OCI-LY7 (cell line): ENCODE measurements at regions not wholly inside any gene's neighbourhood (a gene's known extent, or its start where the extent isn't known, plus 50 kb on each side); places are given as distances from the start of the nearest gene placed in this dataset.

Experiments
- BruUV-seq: library from RNA; stranded (reverse); fragments of 400-500 nt; replicated peaks from 2 replicates; lab custom pipeline; 2021; lab: Mats Ljungman, UMichigan
- CTCF ChIA-PET: fragments of 300-600 bp; sonication (Branson Sonifier 250); formaldehyde crosslinking; loops from one replicate; lab custom pipeline; 2022; ENCODE audit warnings: antibody characterized with exemption; ENCODE audit not compliant: unreplicated experiment; lab: Charles Lee
- POLR2A ChIA-PET: fragments of 300-600 bp; sonication (Branson Sonifier 250); formaldehyde crosslinking; loops from one replicate; lab custom pipeline; 2022; ENCODE audit warnings: antibody characterized with exemption; lab: Charles Lee
- DNase-seq: peaks from one replicate; pipeline ENCODE4 v3.0.0-alpha.2; 2015; ENCODE audit warnings: low spot score
- H2AFZ ChIP-seq: fragments of 200-600 bp; sonication (generic), shearing (Covaris generic); 2 replicates; pipeline ENCODE4 v1.6.1; 2014; ENCODE audit warnings: mild to moderate bottlenecking, antibody characterized with exemption, low read length, moderate library complexity
- H3K27ac ChIP-seq: fragments of 200-600 bp; sonication (generic); 2 replicates; pipeline ENCODE4 v1.5.1; 2014; ENCODE audit warnings: mixed run types, low read depth, mild to moderate bottlenecking, moderate library complexity, low read length, inconsistent platforms; ENCODE audit not compliant: poor library complexity, severe bottlenecking
- H3K36me3 ChIP-seq: fragments of 200-600 bp; sonication (generic); 2 replicates; pipeline ENCODE4 v1.6.1; 2014; ENCODE audit warnings: mild to moderate bottlenecking, antibody characterized with exemption, low read length, moderate library complexity, mixed read lengths; ENCODE audit not compliant: insufficient read depth
- H3K4me1 ChIP-seq: fragments of 200-600 bp; sonication (generic); 2 replicates; pipeline ENCODE4 v1.5.1; 2014; ENCODE audit warnings: mild to moderate bottlenecking, low read length; ENCODE audit not compliant: insufficient read depth, poor library complexity, severe bottlenecking
- H3K4me2 ChIP-seq: fragments of 200-600 bp; sonication (generic); 2 replicates; pipeline ENCODE4 v1.6.1; 2014; ENCODE audit warnings: mild to moderate bottlenecking, low read length
- H3K4me3 ChIP-seq: fragments of 200-600 bp; sonication (generic); 2 replicates; pipeline ENCODE4 v1.5.1; 2014; ENCODE audit warnings: mild to moderate bottlenecking, low read depth, low read length; ENCODE audit not compliant: poor library complexity, severe bottlenecking
- H3K79me2 ChIP-seq: fragments of 200-600 bp; sonication (generic); 2 replicates; pipeline ENCODE4 v1.6.1; 2016; ENCODE audit warnings: low read depth, mild to moderate bottlenecking, low read length, moderate library complexity, mixed read lengths; ENCODE audit not compliant: insufficient read depth
- H3K9me2 ChIP-seq: fragments of 200-600 bp; sonication (generic); 2 replicates; pipeline ENCODE4 v1.6.1; 2016; ENCODE audit warnings: mild to moderate bottlenecking, low read length, mixed read lengths; ENCODE audit not compliant: insufficient read depth
- H3K9me3 ChIP-seq: fragments of 200-600 bp; sonication (generic); 2 replicates; pipeline ENCODE4 v1.6.1; 2014; ENCODE audit warnings: mild to moderate bottlenecking, mixed run types, low read length, mixed read lengths
- H4K20me1 ChIP-seq: fragments of 200-600 bp; sonication (generic); 2 replicates; pipeline ENCODE4 v1.6.1; 2014; ENCODE audit warnings: mild to moderate bottlenecking, antibody characterized with exemption, low read length, moderate library complexity, mixed read lengths; ENCODE audit not compliant: insufficient read depth
- CTCF ChIP-seq: fragments of 200-600 bp; sonication (generic); conservative IDR thresholded peaks from 2 replicates; pipeline ENCODE4 v1.5.1; 2014; ENCODE audit warnings: mild to moderate bottlenecking, antibody characterized with exemption, low read length, moderate library complexity, mixed read lengths
- EZH2phosphoT487 ChIP-seq: fragments of 200-600 bp; sonication (generic); IDR thresholded peaks from 2 replicates; pipeline ENCODE4 v1.6.1; 2018; ENCODE audit warnings: low read depth, borderline replicate concordance, mild to moderate bottlenecking, mixed run types, antibody characterized with exemption, low read length, moderate library complexity, mixed read lengths
- intact Hi-C: fragments of 100-400 bp; cut with micrococcal nuclease; formaldehyde crosslinking; loops from one replicate; pipeline ENCODE4 v1.10.0; 2022; ENCODE audit not compliant: unreplicated experiment

- no peaks in the 10 kb centered on the region for H3K36me3 ChIP-seq
- intact Hi-C loops = no loop called here
- no peak overlapping the region for H3K4me2 ChIP-seq
- no peak overlapping the region for H2AFZ ChIP-seq
- no peak overlapping the region for H3K27ac ChIP-seq
- no peaks in the 10 kb centered on the region for H3K79me2 ChIP-seq
- H3K4me3 ChIP-seq = no peak overlapping the region
- CTCF ChIA-PET = no interaction called here
- no peaks in the 10 kb centered on the region for H3K9me3 ChIP-seq
- no peaks in the 10 kb centered on the region for H4K20me1 ChIP-seq
- no TSS peak for BruUV-seq
- TF ChIP-seq EZH2phosphoT487 = no peak
- TF ChIP-seq CTCF = no peak
- POLR2A ChIA-PET = no interaction called here
- no peak for DNase-seq
- no peaks in the 10 kb centered on the region for H3K9me2 ChIP-seq
- H3K4me1 ChIP-seq = no peaks in the 10 kb centered on the region
These were observed 461.2 kb upstream of the VSTM2A start for GRCh38 chr7:54080971-54081370.

GRCh38 chr7:54084340-54084739 lies 457.8 kb upstream of the VSTM2A start:
- H3K9me3 ChIP-seq = no peaks in the 10 kb centered on the region
- H3K9me2 ChIP-seq = no peaks in the 10 kb centered on the region
- DNase-seq = no peak
- intact Hi-C loops = no loop called here
- H3K4me3 ChIP-seq = no peak overlapping the region
- no TSS peak for BruUV-seq
- H3K4me2 ChIP-seq = no peak overlapping the region
- no peaks in the 10 kb centered on the region for H3K79me2 ChIP-seq
- ChIA-PET CTCF (no interaction called here), POLR2A (interaction anchor here (0.6 to 0.7 kb wide), 2 partner anchors 439 to 1168 kb away, joined by 3 to 4 read pairs; no protein-coding TSS in a partner anchor)
- no peaks in the 10 kb centered on the region for H3K36me3 ChIP-seq
- H4K20me1 ChIP-seq = no peaks in the 10 kb centered on the region
- TF ChIP-seq CTCF = no peak
- no peak overlapping the region for H2AFZ ChIP-seq
- no peak overlapping the region for H3K27ac ChIP-seq
- no peaks in the 10 kb centered on the region for H3K4me1 ChIP-seq

- no peak overlapping the region for H3K4me2 ChIP-seq
- TF ChIP-seq EZH2phosphoT487 = no peak
- no peak for TF ChIP-seq CTCF
- H3K36me3 ChIP-seq = no peaks in the 10 kb centered on the region
- no peaks in the 10 kb centered on the region for H4K20me1 ChIP-seq
- no peak overlapping the region for H2AFZ ChIP-seq
- BruUV-seq = no TSS peak
- CTCF ChIA-PET = no interaction called here
- intact Hi-C loops = no loop called here
- H3K79me2 ChIP-seq = no peaks in the 10 kb centered on the region
- H3K4me1 ChIP-seq = no peaks in the 10 kb centered on the region
- POLR2A ChIA-PET = no interaction called here
- no peaks in the 10 kb centered on the region for H3K9me2 ChIP-seq
- no peak overlapping the region for H3K27ac ChIP-seq
- H3K9me3 ChIP-seq = no peaks in the 10 kb centered on the region
- DNase-seq = no peak
- no peak overlapping the region for H3K4me3 ChIP-seq
These were observed 451.4 kb upstream of the VSTM2A start for GRCh38 chr7:54090652-54091213.
